Kidney (tissue), 13 donors: ENCODE measurements at regions not wholly inside any gene's neighbourhood (a gene's known extent, or its start where the extent isn't known, plus 50 kb on each side); places are given as distances from the start of the nearest gene placed in this dataset.

Experiments
- DNase-seq, 5 donors: peaks; one replicate each; pipeline ENCODE4 v3.0.0-alpha.2; 2013 to 2020
- FAIRE-seq: peaks from 2 replicates; lab custom pipeline; 2012; peaks lifted over from hg19 to GRCh38; lab: Jason Lieb, UNC
- H3K27ac ChIP-seq, 2 donors: one replicate each; pipeline ENCODE4 v1.7.0; 2013; ENCODE audit warnings: low read depth in 2 of 2, low read length in 2 of 2, inconsistent platforms in 1 of 2
- H3K27me3 ChIP-seq: one replicate; pipeline ENCODE4 v1.7.1; 2013; ENCODE audit warnings: low read length, inconsistent platforms; ENCODE audit not compliant: control insufficient read depth, insufficient read depth
- H3K36me3 ChIP-seq, 3 donors: one replicate each; pipeline versions ENCODE4 v1.7.0 to v1.7.1; 2013; ENCODE audit warnings: low read length in 3 of 3, control low read depth in 1 of 3, inconsistent platforms in 1 of 3; ENCODE audit not compliant: insufficient read depth in 3 of 3, control insufficient read depth in 2 of 3
- H3K4me1 ChIP-seq, 3 donors: one replicate each; pipeline versions ENCODE4 v1.7.0 to v1.7.1; 2013; ENCODE audit warnings: low read length in 3 of 3, inconsistent platforms in 1 of 3, low read depth in 1 of 3; ENCODE audit not compliant: control insufficient read depth in 2 of 3, insufficient read depth in 2 of 3
- H3K4me3 ChIP-seq, 3 donors: one replicate each; pipeline versions ENCODE4 v1.7.0 to v1.8.1; 2013; ENCODE audit warnings: low read length in 3 of 3, control low read depth in 1 of 3, inconsistent platforms in 1 of 3
- H3K9ac ChIP-seq, 3 donors: one replicate each; pipeline versions ENCODE4 v1.7.0 to v1.7.1; 2013; ENCODE audit warnings: low read length in 3 of 3, control low read depth in 1 of 3, inconsistent platforms in 1 of 3
- H3K9me3 ChIP-seq, 3 donors: one replicate each; pipeline versions ENCODE4 v1.7.0 to v1.7.1; 2013; ENCODE audit warnings: low read length in 3 of 3, control low read depth in 1 of 3, inconsistent platforms in 1 of 3; ENCODE audit not compliant: control insufficient read depth in 2 of 3, insufficient read depth in 1 of 3
- intact Hi-C: fragments of 100-400 bp; cut with DNase I; formaldehyde crosslinking; loops from one replicate; pipeline ENCODE4 v1.11.1; 2022
- TF ChIP-seq, protein P1 (sequence below): IDR thresholded peaks from 3 replicates; pipeline ENCODE4 v1.5.1; 2012; ENCODE audit warnings: mild to moderate bottlenecking, moderate library complexity, borderline replicate concordance; ENCODE audit not compliant: insufficient read depth; ENCODE audit errors: extremely low read depth
- donor health status: control.
- donor health status: control.
- donor health status: control.
- donor health status: control.
- donor health status: control.
- donor health status: DM: yes; HTN: yes; CAD: no.
- donor health status: Normal renal cell carcinoma (clear cell type).

DNA sequence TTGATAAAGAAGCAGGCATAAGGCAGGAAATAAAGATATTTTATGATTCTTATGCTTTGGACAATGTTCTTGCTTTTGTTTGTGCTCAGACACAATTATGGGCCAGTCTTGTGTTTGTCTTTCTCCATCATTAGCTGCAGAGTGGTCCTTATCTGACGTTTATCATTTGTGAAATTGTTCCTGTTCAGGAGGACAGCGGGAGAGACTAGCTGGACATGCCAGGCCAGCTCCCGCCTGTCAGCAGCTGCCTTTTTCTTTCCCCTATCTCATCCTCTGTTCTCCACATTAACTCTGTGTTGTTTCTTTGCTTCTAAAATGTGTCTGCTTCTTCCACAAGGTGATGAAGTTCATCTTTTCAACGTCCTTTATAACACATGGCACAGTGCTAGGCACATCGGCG lies 333.5 kb downstream of the NPIPA8 start:
- Histone ChIP-seq H3K27ac (no peak overlapping the region), H3K9ac (no peak overlapping the region), H3K4me1 (no peaks in the 10 kb centered on the region), H3K4me3 (no peak overlapping the region), H3K36me3 (no peaks in the 10 kb centered on the region), H3K27me3 (no peaks in the 10 kb centered on the region), H3K9me3 (no peaks in the 10 kb centered on the region)
- TF ChIP-seq, protein P1, sequence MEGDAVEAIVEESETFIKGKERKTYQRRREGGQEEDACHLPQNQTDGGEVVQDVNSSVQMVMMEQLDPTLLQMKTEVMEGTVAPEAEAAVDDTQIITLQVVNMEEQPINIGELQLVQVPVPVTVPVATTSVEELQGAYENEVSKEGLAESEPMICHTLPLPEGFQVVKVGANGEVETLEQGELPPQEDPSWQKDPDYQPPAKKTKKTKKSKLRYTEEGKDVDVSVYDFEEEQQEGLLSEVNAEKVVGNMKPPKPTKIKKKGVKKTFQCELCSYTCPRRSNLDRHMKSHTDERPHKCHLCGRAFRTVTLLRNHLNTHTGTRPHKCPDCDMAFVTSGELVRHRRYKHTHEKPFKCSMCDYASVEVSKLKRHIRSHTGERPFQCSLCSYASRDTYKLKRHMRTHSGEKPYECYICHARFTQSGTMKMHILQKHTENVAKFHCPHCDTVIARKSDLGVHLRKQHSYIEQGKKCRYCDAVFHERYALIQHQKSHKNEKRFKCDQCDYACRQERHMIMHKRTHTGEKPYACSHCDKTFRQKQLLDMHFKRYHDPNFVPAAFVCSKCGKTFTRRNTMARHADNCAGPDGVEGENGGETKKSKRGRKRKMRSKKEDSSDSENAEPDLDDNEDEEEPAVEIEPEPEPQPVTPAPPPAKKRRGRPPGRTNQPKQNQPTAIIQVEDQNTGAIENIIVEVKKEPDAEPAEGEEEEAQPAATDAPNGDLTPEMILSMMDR, result no peak
- DNase-seq, result no peak
- intact Hi-C loops, result no loop called here
- FAIRE-seq, result no peak

DNA sequence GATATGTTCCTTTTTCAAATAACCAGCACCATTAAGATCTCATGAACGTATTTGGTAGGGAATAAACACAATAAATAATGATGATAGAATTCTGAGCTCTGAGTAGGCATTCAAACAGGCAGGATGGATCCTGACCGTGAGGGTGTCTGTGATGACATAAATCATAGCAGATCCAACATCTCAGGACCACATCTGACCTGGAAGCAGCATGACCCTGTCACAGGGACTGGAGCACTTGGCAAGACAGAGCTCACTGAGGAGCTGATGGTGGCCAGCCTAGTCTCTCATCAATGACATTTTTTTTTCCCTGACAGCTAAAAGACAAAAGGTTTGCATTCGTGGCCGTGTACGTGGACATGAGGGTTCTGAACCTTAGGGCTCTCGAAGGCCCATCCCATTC lies 337.5 kb downstream of the NPIPA8 start:
- H3K9ac ChIP-seq, result no peak overlapping the region
- DNase-seq (no peak), FAIRE-seq (no peak)
- H3K27ac ChIP-seq, result no peak overlapping the region
- H3K4me1 ChIP-seq, result no peaks in the 10 kb centered on the region
- intact Hi-C loops, result no loop called here
- H3K27me3 ChIP-seq, result no peaks in the 10 kb centered on the region
- no peaks in the 10 kb centered on the region for H3K36me3 ChIP-seq
- TF ChIP-seq, protein P1, result no peak
- no peaks in the 10 kb centered on the region for H3K9me3 ChIP-seq
- H3K4me3 ChIP-seq, result no peak overlapping the region

DNA sequence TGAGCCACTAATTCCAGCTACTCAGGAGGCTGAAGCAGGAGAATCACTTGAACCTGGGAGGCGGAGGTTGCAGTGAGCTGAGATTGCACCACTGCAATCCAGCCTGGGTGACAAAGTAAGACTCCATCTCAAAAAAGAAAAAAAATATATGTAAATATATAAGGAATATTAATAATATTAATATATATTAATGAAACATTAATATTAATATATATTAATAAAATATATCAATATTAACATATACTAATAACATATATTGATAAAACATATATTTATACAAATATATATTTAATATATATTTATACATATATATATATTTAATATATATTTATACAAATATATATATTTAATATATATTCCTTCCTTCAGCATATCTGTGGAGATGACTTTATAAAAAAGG lies 338.0 kb downstream of the NPIPA8 start:
- no peak for DNase-seq
- Histone ChIP-seq H3K27ac (no peak overlapping the region), H3K9ac (no peak overlapping the region), H3K4me3 (no peak overlapping the region), H3K9me3 (no peaks in the 10 kb centered on the region), H3K27me3 (no peaks in the 10 kb centered on the region), H3K36me3 (no peaks in the 10 kb centered on the region), H3K4me1 (no peaks in the 10 kb centered on the region)
- TF ChIP-seq, protein P1, result no peak
- intact Hi-C loops, result no loop called here
- peak; percentile 86 for FAIRE-seq

DNA sequence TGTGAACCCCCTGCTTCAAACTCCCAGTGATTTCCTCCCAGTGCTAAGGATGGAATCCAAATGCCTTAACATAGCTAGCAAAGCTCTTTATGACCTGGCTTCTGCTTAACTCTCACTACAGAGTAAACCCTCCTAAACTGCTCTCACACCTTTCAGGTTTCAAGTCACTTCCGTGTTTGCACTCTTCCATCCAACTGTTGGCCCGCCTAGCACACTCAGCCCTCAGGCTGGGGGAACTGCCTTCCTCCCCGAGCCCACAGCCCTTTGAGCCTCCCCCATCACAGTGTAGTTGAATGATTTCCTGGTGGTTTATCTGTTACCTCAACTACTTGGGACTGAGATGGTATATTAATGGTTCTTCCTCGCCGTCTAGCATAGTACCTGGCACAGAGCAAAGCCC lies 342.5 kb downstream of the NPIPA8 start:
- Histone ChIP-seq H3K36me3 (no peaks in the 10 kb centered on the region), H3K27me3 (no peaks in the 10 kb centered on the region), H3K9ac (no peak overlapping the region), H3K4me3 (no peak overlapping the region), H3K27ac (no peak overlapping the region), H3K4me1 (no peaks in the 10 kb centered on the region), H3K9me3 (peaks cover 0 to 1% (median 0%) of the 10 kb centered on the region in 3 donors)
- TF ChIP-seq, protein P1, result no peak
- FAIRE-seq, result no peak
- DNase-seq, result no peak
- intact Hi-C loops, result no loop called here
